Endothelial cell of umbilical vein (primary cell): ENCODE measurements at regions not wholly inside any gene's neighbourhood (a gene's known extent, or its start where the extent isn't known, plus 50 kb on each side); places are given as distances from the start of the nearest gene placed in this dataset.

Experiments
- BruUV-seq: library from RNA; stranded (reverse); fragments of 400-500 nt; replicated peaks from 2 replicates; lab custom pipeline; 2021; lab: Mats Ljungman, UMichigan
- CTCF ChIA-PET: fragments of 300-600, 350-600 bp; sonication (Branson Sonifier 250); formaldehyde crosslinking; loops from one replicate; lab custom pipeline; 2021; ENCODE audit warnings: antibody characterized with exemption, inconsistent platforms; lab: Charles Lee
- POLR2A ChIA-PET: fragments of 300-600, 350-600 bp; sonication (Branson Sonifier 250); formaldehyde crosslinking; loops from one replicate; lab custom pipeline; 2021; ENCODE audit warnings: antibody characterized with exemption, inconsistent platforms; lab: Charles Lee
- DNase-seq: peaks from one replicate; pipeline ENCODE4 v3.0.0-alpha.2; 2011; ENCODE audit warnings: low read depth, low spot score
- FAIRE-seq: peaks from 2 replicates; lab custom pipeline; 2011; peaks lifted over from hg19 to GRCh38; lab: Jason Lieb, UNC
- H2AFZ ChIP-seq: 2 replicates; pipeline ENCODE4 v1.6.0; 2012; ENCODE audit warnings: low read depth, low read length, control low read depth, inconsistent platforms
- H3K27ac ChIP-seq: 2 replicates; pipeline ENCODE4 v1.5.1; 2011; ENCODE audit warnings: low read depth, mild to moderate bottlenecking, control low read depth, low read length, moderate library complexity; ENCODE audit not compliant: insufficient read depth
- H3K27me3 ChIP-seq, 2 experiments: 2 replicates each; pipeline versions ENCODE4 v1.6.0 to v1.6.1; 2011; ENCODE audit warnings: low read length in 2 of 2, mixed read lengths in 1 of 2; ENCODE audit not compliant: control insufficient read depth in 2 of 2, insufficient read depth in 2 of 2
- H3K36me3 ChIP-seq, 2 experiments: 2 replicates in 1 of 2; 3 replicates in 1 of 2; pipeline ENCODE4 v1.5.1; 2011; ENCODE audit warnings: low read length in 2 of 2, mild to moderate bottlenecking in 1 of 2, moderate library complexity in 1 of 2; ENCODE audit not compliant: control insufficient read depth in 2 of 2, insufficient read depth in 2 of 2; ENCODE audit errors: extremely low read depth in 1 of 2
- H3K4me1 ChIP-seq: 3 replicates; pipeline ENCODE4 v1.5.1; 2011; ENCODE audit warnings: mild to moderate bottlenecking, low read length; ENCODE audit not compliant: control insufficient read depth, insufficient read depth; ENCODE audit errors: extremely low read depth
- H3K4me2 ChIP-seq: 2 replicates; pipeline ENCODE4 v1.6.1; 2011; ENCODE audit warnings: low read length, control low read depth, mixed read lengths; ENCODE audit not compliant: insufficient read depth
- H3K4me3 ChIP-seq, 3 experiments: fragments of 200-600 bp in 1 of 3; sonication (generic), shearing (Covaris generic) in 1 of 3; replicated peaks in 1 of 3; 2 replicates each; pipeline ENCODE4 v1.5.1; 2011 to 2016; ENCODE audit warnings: control low read depth in 3 of 3, low read length in 3 of 3, mild to moderate bottlenecking in 2 of 3, inconsistent platforms in 1 of 3, low read depth in 1 of 3, moderate library complexity in 1 of 3; ENCODE audit not compliant: insufficient read depth in 1 of 3
- H3K79me2 ChIP-seq: 2 replicates; pipeline ENCODE4 v1.6.0; 2012; ENCODE audit warnings: low read length, inconsistent platforms; ENCODE audit not compliant: control insufficient read depth, insufficient read depth
- H3K9ac ChIP-seq: replicated peaks from 2 replicates; pipeline ENCODE3; 2011; ENCODE audit warnings: low read length, control low read depth; ENCODE audit not compliant: insufficient read depth; ENCODE audit errors: extremely low read depth
- H3K9me1 ChIP-seq: replicated peaks from 3 replicates; pipeline ENCODE4 v1.6.0; 2011; ENCODE audit warnings: mild to moderate bottlenecking, low read length; ENCODE audit not compliant: control insufficient read depth, insufficient read depth; ENCODE audit errors: extremely low read depth
- H3K9me3 ChIP-seq: replicated peaks from 2 replicates; pipeline ENCODE4 v1.5.1; 2012; ENCODE audit warnings: low read length, inconsistent platforms; ENCODE audit not compliant: control insufficient read depth, insufficient read depth
- H4K20me1 ChIP-seq: replicated peaks from 2 replicates; pipeline ENCODE3; 2011; ENCODE audit warnings: mild to moderate bottlenecking, low read length; ENCODE audit not compliant: control insufficient read depth, insufficient read depth; ENCODE audit errors: extremely low read depth
- CTCF ChIP-seq, 2 donors: IDR thresholded peaks; 1 replicate in 1 of 2; 2 replicates in 1 of 2; pipeline ENCODE4 v1.5.1; 2011; ENCODE audit warnings: low read length in 2 of 2, mild to moderate bottlenecking in 2 of 2, moderate library complexity in 2 of 2, control low read depth in 1 of 2, inconsistent platforms in 1 of 2, low read depth in 1 of 2; ENCODE audit not compliant: insufficient read depth in 1 of 2; ENCODE audit errors: extremely low read depth in 1 of 2
- EZH2 ChIP-seq: IDR thresholded peaks from 2 replicates; pipeline ENCODE4 v1.6.1; 2012; ENCODE audit warnings: borderline replicate concordance, low read depth, mild to moderate bottlenecking, moderate library complexity, low read length, inconsistent platforms; ENCODE audit not compliant: severe bottlenecking
- FOS ChIP-seq: IDR thresholded peaks from 2 replicates; pipeline ENCODE4 v1.6.1; 2011; ENCODE audit warnings: mild to moderate bottlenecking, low read length, moderate library complexity, borderline replicate concordance; ENCODE audit not compliant: insufficient read depth
- GATA2 ChIP-seq: IDR thresholded peaks from 2 replicates; pipeline ENCODE4 v1.7.0; 2011; ENCODE audit warnings: low read depth, mild to moderate bottlenecking, moderate library complexity, mixed read lengths, low read length; ENCODE audit not compliant: insufficient read length, insufficient read depth
- JUN ChIP-seq: IDR thresholded peaks from 2 replicates; pipeline ENCODE4 v1.6.1; 2011; ENCODE audit warnings: borderline replicate concordance, low read depth; ENCODE audit not compliant: insufficient read length, insufficient read depth
- dilution Hi-C: fragments of 300-500 bp; cut with MboI; formaldehyde crosslinking; loops from one replicate; pipeline ENCODE4 v1.15.0; 2019; ENCODE audit warnings: low sequenced_read_pairs; ENCODE audit not compliant: extremely low pct_ligation_motif_present
- intact Hi-C: fragments of 100-400 bp; cut with micrococcal nuclease; formaldehyde crosslinking; loops from one replicate; pipeline ENCODE4 v1.10.0; 2022

- Histone ChIP-seq H3K27ac (peak overlapping the region; percentile 55), H3K4me1 (peaks cover 26% of the 10 kb centered on the region), H3K79me2 (no peaks in the 10 kb centered on the region), H3K9me3 (no peaks in the 10 kb centered on the region), H4K20me1 (no peaks in the 10 kb centered on the region), H3K9ac (no peak overlapping the region), H3K4me2 (no peak overlapping the region), H3K9me1 (no peaks in the 10 kb centered on the region), H3K4me3 (no peak overlapping the region), H3K36me3 (no peaks in the 10 kb centered on the region), H2AFZ (no peak overlapping the region), H3K27me3 (no peaks in the 10 kb centered on the region)
- no peak for TF ChIP-seq GATA2
- no peak for TF ChIP-seq EZH2
- no peak for TF ChIP-seq JUN
- no peak for TF ChIP-seq CTCF (IDR thresholded peaks at IDR 0.05; ENCODE audit: extremely low read depth in 1 of 2, insufficient read depth in 1 of 2, low read depth in 1 of 2, low read length in 2 of 2)
- no peak for TF ChIP-seq FOS
- dilution Hi-C loops = no loop called here
- no peak for FAIRE-seq
- intact Hi-C loops = loop anchor here (1.0 to 5.0 kb wide), 6 partner anchors 58 to 474 kb away; no protein-coding TSS in a partner anchor
- POLR2A ChIA-PET = interaction anchor here (0.7 kb wide), 1 partner anchor 454 kb away, joined by 3 read pairs; no protein-coding TSS in a partner anchor
- CTCF ChIA-PET = interaction anchor here (0.7 to 1.4 kb wide), 3 partner anchors 29 to 312 kb away, joined by 3 to 4 read pairs (median 4); no protein-coding TSS in a partner anchor
- BruUV-seq = TSS peak; percentile 47
- no peak for DNase-seq
These were observed 378.1 kb upstream of the TGFBR2 start for GRCh38 chr3:30228302-30228631.
